Mesendoderm (in vitro differentiated cells): ENCODE measurements at regions not wholly inside any gene's neighbourhood (a gene's known extent, or its start where the extent isn't known, plus 50 kb on each side); places are given as distances from the start of the nearest gene placed in this dataset.
"Not testable (repeated sequence)": the region's sequence is repeated elsewhere in the genome, so short reads cannot be mapped to it uniquely, and the experiment has no call there.

Experiments used
- DNase-seq: peaks from one replicate; pipeline ENCODE4 v3.0.0; 2013
- H2AK5ac ChIP-seq: 2 replicates; pipeline ENCODE4 v1.6.1; 2013; ENCODE audit warnings: low read length, inconsistent platforms
- H2BK120ac ChIP-seq: 2 replicates; pipeline ENCODE4 v1.6.1; 2013; ENCODE audit warnings: low read depth, mild to moderate bottlenecking, low read length, moderate library complexity, mixed read lengths
- H2BK15ac ChIP-seq: replicated peaks from 2 replicates; pipeline ENCODE4 v1.6.1; 2013; ENCODE audit warnings: low read depth, mild to moderate bottlenecking, moderate library complexity
- H2BK5ac ChIP-seq: 2 replicates; pipeline ENCODE4 v1.6.1; 2013; ENCODE audit warnings: low read length, inconsistent platforms
- H3K18ac ChIP-seq: 2 replicates; pipeline ENCODE4 v1.6.1; 2013; ENCODE audit warnings: mild to moderate bottlenecking, low read length, mixed read lengths
- H3K23ac ChIP-seq: one replicate; pipeline ENCODE4 v1.6.1; 2013; ENCODE audit warnings: low read length
- H3K27ac ChIP-seq: 2 replicates; pipeline ENCODE4 v1.5.1; 2013; ENCODE audit warnings: low read depth, mild to moderate bottlenecking, inconsistent platforms, low read length, moderate library complexity
- H3K27me3 ChIP-seq: 2 replicates; pipeline ENCODE4 v1.6.1; 2013; ENCODE audit warnings: low read length, control low read depth, mild to moderate bottlenecking, inconsistent platforms; ENCODE audit not compliant: insufficient read depth, poor library complexity
- H3K36me3 ChIP-seq: 2 replicates; pipeline ENCODE4 v1.6.1; 2013; ENCODE audit warnings: low read length, inconsistent platforms; ENCODE audit not compliant: control insufficient read depth, insufficient read depth
- H3K4ac ChIP-seq: one replicate; pipeline ENCODE4 v1.6.1; 2013; ENCODE audit warnings: low read depth, mild to moderate bottlenecking, low read length, moderate library complexity
- H3K4me1 ChIP-seq: 2 replicates; pipeline ENCODE4 v1.6.1; 2013; ENCODE audit warnings: low read depth, low read length, inconsistent platforms; ENCODE audit not compliant: control insufficient read depth
- H3K4me2 ChIP-seq: 2 replicates; pipeline ENCODE4 v1.6.1; 2013; ENCODE audit warnings: low read length
- H3K4me3 ChIP-seq: 2 replicates; pipeline ENCODE4 v1.5.1; 2013; ENCODE audit warnings: mild to moderate bottlenecking, low read length
- H3K56ac ChIP-seq: one replicate; pipeline ENCODE4 v1.6.1; 2013; ENCODE audit warnings: low read length
- H3K79me1 ChIP-seq: 2 replicates; pipeline ENCODE4 v1.6.1; 2013; ENCODE audit warnings: low read length, inconsistent platforms
- H3K79me2 ChIP-seq: 2 replicates; pipeline ENCODE4 v1.6.1; 2013; ENCODE audit warnings: mild to moderate bottlenecking, low read length; ENCODE audit not compliant: control insufficient read depth, insufficient read depth
- H3K9ac ChIP-seq: 2 replicates; pipeline ENCODE4 v1.6.1; 2013; ENCODE audit warnings: low read length, inconsistent platforms
- H4K5ac ChIP-seq: one replicate; pipeline ENCODE4 v1.6.1; 2013; ENCODE audit warnings: low read length
- H4K8ac ChIP-seq: one replicate; pipeline ENCODE4 v1.6.1; 2013; ENCODE audit warnings: low read depth, mild to moderate bottlenecking, control low read depth, low read length, moderate library complexity
- WGBS: extraction: QIAGEN DNeasy Blood & Tissue Kit; methylation state at CpG from one replicate; pipeline ENCODE4 v1.1.7; 2013; ENCODE audit warnings: low lambda C conversion rate, missing lambda C conversion rate; ENCODE audit not compliant: insufficient coverage; ENCODE audit errors: extremely low coverage; 5-methylcytosine and 5-hydroxymethylcytosine counted together

- no peak for DNase-seq
- H4K5ac ChIP-seq = no peak overlapping the region
- H3K56ac ChIP-seq = no peak overlapping the region
- no peaks in the 10 kb centered on the region for H3K4me1 ChIP-seq
- H3K4me3 ChIP-seq = no peak overlapping the region
- H2BK120ac ChIP-seq = no peak overlapping the region
- H4K8ac ChIP-seq = no peak overlapping the region
- H3K4me2 ChIP-seq = no peak overlapping the region
- no peak overlapping the region for H2BK15ac ChIP-seq
- no peak overlapping the region for H3K23ac ChIP-seq
- no peak overlapping the region for H2AK5ac ChIP-seq
- H2BK5ac ChIP-seq = no peak overlapping the region
- H3K27me3 ChIP-seq = no peaks in the 10 kb centered on the region
- H3K27ac ChIP-seq = no peak overlapping the region
- H3K79me1 ChIP-seq = no peaks in the 10 kb centered on the region
- no peaks in the 10 kb centered on the region for H3K79me2 ChIP-seq
- WGBS = no CpG with 5 or more reads among the region's 4 CpGs
- H3K18ac ChIP-seq = no peak overlapping the region
- no peaks in the 10 kb centered on the region for H3K36me3 ChIP-seq
- H3K4ac ChIP-seq = no peak overlapping the region
- H3K9ac ChIP-seq = no peak overlapping the region
Observed at GRCh38 chr10:117807441-117807840, 239.3 kb downstream of the RAB11FIP2 start.

GRCh38 chr10:117815816-117816215, 230.9 kb downstream of the RAB11FIP2 start:
- H2AK5ac ChIP-seq, DNase-seq, H3K23ac ChIP-seq, H3K79me2 ChIP-seq, H2BK5ac ChIP-seq, H4K8ac ChIP-seq, H3K9ac ChIP-seq, H3K4me2 ChIP-seq, H3K79me1 ChIP-seq, H3K56ac ChIP-seq, H3K27ac ChIP-seq, H3K36me3 ChIP-seq, H2BK15ac ChIP-seq, H2BK120ac ChIP-seq, H3K4me1 ChIP-seq, H3K4ac ChIP-seq, H3K4me3 ChIP-seq, H3K27me3 ChIP-seq, H4K5ac ChIP-seq, H3K18ac ChIP-seq: not testable (repeated sequence)
- no CpG with 5 or more reads among the region's 2 CpGs for WGBS

DNA sequence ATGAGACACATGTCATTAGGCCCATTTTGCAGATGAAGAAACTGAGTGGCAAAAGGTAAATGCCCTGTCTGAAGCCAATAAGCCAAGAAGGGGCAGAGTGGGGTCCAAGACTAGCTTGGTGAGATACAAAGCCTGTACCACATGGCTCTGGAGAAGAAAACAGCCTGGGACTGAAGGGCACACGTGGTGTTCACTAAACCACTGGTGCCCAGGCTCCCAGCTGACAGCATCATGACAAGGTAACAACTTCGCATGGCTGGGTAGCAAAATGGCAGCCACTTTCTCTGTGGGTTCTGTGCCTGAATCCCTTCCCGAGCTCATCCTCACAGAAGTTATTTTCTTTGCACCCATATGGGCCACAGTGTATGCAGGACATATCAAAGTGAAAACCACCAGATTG, 229.6 kb downstream of the RAB11FIP2 start:
- Histone ChIP-seq H3K4me1 (no peaks in the 10 kb centered on the region), H2AK5ac (no peak overlapping the region), H3K4me2 (no peak overlapping the region), H3K79me2 (no peaks in the 10 kb centered on the region), H2BK120ac (no peak overlapping the region), H3K23ac (no peak overlapping the region), H2BK5ac (no peak overlapping the region), H3K79me1 (no peaks in the 10 kb centered on the region), H3K4ac (no peak overlapping the region), H4K8ac (no peak overlapping the region), H3K56ac (no peak overlapping the region), H3K27ac (no peak overlapping the region), H3K18ac (no peak overlapping the region), H2BK15ac (no peak overlapping the region), H3K9ac (no peak overlapping the region), H4K5ac (no peak overlapping the region), H3K36me3 (no peaks in the 10 kb centered on the region), H3K4me3 (no peak overlapping the region), H3K27me3 (no peaks in the 10 kb centered on the region)
- no CpG with 5 or more reads among the region's 3 CpGs for WGBS
- no peak for DNase-seq

- no peak overlapping the region for H2BK15ac ChIP-seq
- no peak overlapping the region for H3K4me2 ChIP-seq
- no peak overlapping the region for H3K23ac ChIP-seq
- no peak overlapping the region for H3K56ac ChIP-seq
- H3K4me3 ChIP-seq = no peak overlapping the region
- H3K79me2 ChIP-seq = no peaks in the 10 kb centered on the region
- WGBS = no CpG with 5 or more reads among the region's 1 CpG
- no peak for DNase-seq
- H3K18ac ChIP-seq = no peak overlapping the region
- H3K4me1 ChIP-seq = no peaks in the 10 kb centered on the region
- no peak overlapping the region for H2BK5ac ChIP-seq
- H3K79me1 ChIP-seq = no peaks in the 10 kb centered on the region
- H3K27me3 ChIP-seq = no peaks in the 10 kb centered on the region
- no peak overlapping the region for H4K5ac ChIP-seq
- no peak overlapping the region for H3K27ac ChIP-seq
- no peaks in the 10 kb centered on the region for H3K36me3 ChIP-seq
- H2BK120ac ChIP-seq = no peak overlapping the region
- H3K9ac ChIP-seq = no peak overlapping the region
- no peak overlapping the region for H2AK5ac ChIP-seq
- H3K4ac ChIP-seq = no peak overlapping the region
- no peak overlapping the region for H4K8ac ChIP-seq
Observed at GRCh38 chr10:117818721-117819120, 228.0 kb downstream of the RAB11FIP2 start.

DNA sequence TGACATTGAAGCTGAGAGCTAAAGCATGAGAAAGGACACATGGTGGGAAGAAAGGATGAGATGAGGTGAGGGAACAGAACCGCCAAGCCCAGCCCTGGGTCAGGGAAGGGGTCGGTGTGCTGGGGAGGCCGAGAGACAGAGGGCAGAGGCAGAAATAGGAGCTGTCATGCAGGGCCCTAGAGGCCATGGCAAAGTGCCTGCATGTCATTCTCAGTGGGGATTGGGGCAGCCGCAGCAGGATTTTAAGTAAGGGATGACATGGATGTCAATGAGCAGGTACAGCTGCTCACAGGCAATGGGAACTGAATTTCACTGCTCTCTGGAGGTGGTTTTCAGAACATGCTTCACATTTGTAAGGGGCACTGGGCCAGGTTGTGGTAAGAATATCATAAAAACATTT, 227.4 kb downstream of the RAB11FIP2 start:
- Histone ChIP-seq H3K9ac (no peak overlapping the region), H3K18ac (no peak overlapping the region), H3K4me2 (no peak overlapping the region), H3K4me1 (no peaks in the 10 kb centered on the region), H2AK5ac (no peak overlapping the region), H3K56ac (no peak overlapping the region), H3K36me3 (no peaks in the 10 kb centered on the region), H4K5ac (no peak overlapping the region), H3K4ac (no peak overlapping the region), H3K27ac (no peak overlapping the region), H3K79me2 (no peaks in the 10 kb centered on the region), H2BK5ac (no peak overlapping the region), H3K4me3 (no peak overlapping the region), H3K23ac (no peak overlapping the region), H2BK120ac (no peak overlapping the region), H3K79me1 (no peaks in the 10 kb centered on the region), H3K27me3 (no peaks in the 10 kb centered on the region), H4K8ac (no peak overlapping the region), H2BK15ac (no peak overlapping the region)
- no peak for DNase-seq
- WGBS = no CpG with 5 or more reads among the region's 4 CpGs

DNA sequence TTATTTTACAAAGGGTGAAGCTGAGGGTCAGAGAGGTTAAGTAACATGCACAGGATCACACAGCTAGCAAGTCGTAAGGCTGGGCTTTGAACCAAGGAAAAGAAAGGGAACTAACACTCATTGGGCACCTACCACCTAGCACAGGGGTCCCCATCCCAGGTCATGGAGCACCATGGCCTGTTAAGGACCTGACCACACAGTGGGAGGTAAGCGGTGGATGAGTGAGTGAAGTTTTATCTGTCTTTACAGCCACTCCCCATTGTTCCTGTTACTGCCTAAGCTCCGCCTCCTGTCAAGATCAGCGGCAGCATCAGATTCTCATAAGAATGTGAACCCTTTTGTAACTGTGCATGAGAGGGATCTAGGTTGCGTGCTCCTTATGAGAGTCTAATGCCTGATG, 222.8 kb downstream of the RAB11FIP2 start:
- no CpG with 5 or more reads among the region's 5 CpGs for WGBS
- H3K27me3 ChIP-seq = no peaks in the 10 kb centered on the region
- no peak overlapping the region for H3K23ac ChIP-seq
- no peak overlapping the region for H2BK5ac ChIP-seq
- no peak overlapping the region for H4K5ac ChIP-seq
- no peak overlapping the region for H2BK120ac ChIP-seq
- H3K4ac ChIP-seq = no peak overlapping the region
- H4K8ac ChIP-seq = no peak overlapping the region
- H3K27ac ChIP-seq = no peak overlapping the region
- no peak overlapping the region for H3K18ac ChIP-seq
- H3K79me1 ChIP-seq = no peaks in the 10 kb centered on the region
- DNase-seq = no peak
- H3K4me3 ChIP-seq = no peak overlapping the region
- no peak overlapping the region for H2AK5ac ChIP-seq
- H3K56ac ChIP-seq = no peak overlapping the region
- H2BK15ac ChIP-seq = no peak overlapping the region
- no peak overlapping the region for H3K4me2 ChIP-seq
- H3K36me3 ChIP-seq = no peaks in the 10 kb centered on the region
- no peak overlapping the region for H3K9ac ChIP-seq
- H3K79me2 ChIP-seq = no peaks in the 10 kb centered on the region
- no peaks in the 10 kb centered on the region for H3K4me1 ChIP-seq
